ENCODE measurements at regions not wholly inside any gene's neighbourhood (a gene's known extent, or its start where the extent isn't known, plus 50 kb on each side); places are given as distances from the start of the nearest gene placed in this dataset.

- Histone ChIP-seq H4K20me1 (ENCODE audit: insufficient read depth) (no peaks in the 10 kb centered on the region), H2AFZ (ENCODE audit: low read depth, low read length, poor library complexity, severe bottlenecking) (no peak overlapping the region), H3K36me3 (ENCODE audit: control insufficient read depth in 1 of 2, insufficient read depth in 2 of 2, low read length in 2 of 2) (no peaks in the 10 kb centered on the region), H3K9me3 (ENCODE audit: control insufficient read depth in 1 of 2, insufficient read depth in 1 of 2, low read depth in 1 of 2, low read length in 2 of 2) (no peaks in the 10 kb centered on the region), H3K4me1 (ENCODE audit: control insufficient read depth in 1 of 2, insufficient read depth in 2 of 2, low read length in 2 of 2) (no peaks in the 10 kb centered on the region; a peak in 1 of 4 replicates), H3K9ac (ENCODE audit: low read length) (no peak overlapping the region), H3K4me3 (replicated peaks in 1 of 2; ENCODE audit: low read depth in 1 of 2, low read length in 2 of 2) (no peak overlapping the region), H3K79me2 (ENCODE audit: insufficient read depth, low read length) (no peaks in the 10 kb centered on the region), H3K9me2 (ENCODE audit: insufficient read depth) (no peaks in the 10 kb centered on the region), H3K27me3 (ENCODE audit: insufficient read depth, low read length) (no peaks in the 10 kb centered on the region), H3K4me2 (ENCODE audit: low read length) (peak overlapping the region; percentile 24; the same call in 1 of the 2 replicates), H3K27ac (ENCODE audit: low read depth, low read length) (no peak overlapping the region)
- ChIA-PET POLR2A (no interaction called here), RAD21 (ENCODE audit: low non-redundant PET in 1 of 2, low total read pairs in 2 of 2, uncharacterized antibody in 2 of 2, unreplicated experiment in 2 of 2) (no interaction called here), CTCF (no interaction called here)
- ATAC-seq (no peak), DNase-seq (ENCODE audit: low read depth, low spot score) (no peak)
- no peak for TF ChIP-seq MAX (IDR thresholded peaks at IDR 0.05)
- TF ChIP-seq RAD21 (IDR thresholded peaks at IDR 0.05; ENCODE audit: low read depth): no peak
- TF ChIP-seq SIN3A (IDR thresholded peaks at IDR 0.05; ENCODE audit: low read depth): no peak
- no peak for TF ChIP-seq ZNF274 (IDR thresholded peaks at IDR 0.05; ENCODE audit: low read depth, low read length)
- TF ChIP-seq YY1 (IDR thresholded peaks at IDR 0.05; ENCODE audit: extremely low read depth, insufficient replicate concordance, low read depth, low read length): no peak
- TF ChIP-seq EZH2 (IDR thresholded peaks at IDR 0.05): no peak
- TF ChIP-seq TCF7L2 (IDR thresholded peaks at IDR 0.05; ENCODE audit: borderline replicate concordance, extremely low read depth, insufficient read depth, insufficient read length): no peak
- no peak for TF ChIP-seq CBX3 (IDR thresholded peaks at IDR 0.05; ENCODE audit: low read depth)
- BruUV-seq (replicated peaks): no TSS peak
- intact Hi-C loops (cut with micrococcal nuclease): no loop called here
Observed at GRCh38 chr12:18165889-18166288, 75.9 kb upstream of the RERGL start.

GRCh38 chr12:18165422-18165871 lies 75.5 kb upstream of the RERGL start:
- no peaks in the 10 kb centered on the region for H3K79me2 ChIP-seq (ENCODE audit: insufficient read depth, low read length)
- H3K9ac ChIP-seq (ENCODE audit: low read length): no peak overlapping the region
- no peak overlapping the region for H2AFZ ChIP-seq (ENCODE audit: low read depth, low read length, poor library complexity, severe bottlenecking)
- H3K9me2 ChIP-seq (ENCODE audit: insufficient read depth): no peaks in the 10 kb centered on the region
- ChIA-PET CTCF (no interaction called here), RAD21 (ENCODE audit: low non-redundant PET in 1 of 2, low total read pairs in 2 of 2, uncharacterized antibody in 2 of 2, unreplicated experiment in 2 of 2) (no interaction called here), POLR2A (no interaction called here)
- H3K36me3 ChIP-seq (ENCODE audit: control insufficient read depth in 1 of 2, insufficient read depth in 2 of 2, low read length in 2 of 2): no peaks in the 10 kb centered on the region
- intact Hi-C loops (cut with micrococcal nuclease): no loop called here
- no peak overlapping the region for H3K27ac ChIP-seq (ENCODE audit: low read depth, low read length)
- ATAC-seq: no peak
- BruUV-seq (replicated peaks): no TSS peak
- H3K9me3 ChIP-seq (ENCODE audit: control insufficient read depth in 1 of 2, insufficient read depth in 1 of 2, low read depth in 1 of 2, low read length in 2 of 2): no peaks in the 10 kb centered on the region
- H3K27me3 ChIP-seq (ENCODE audit: insufficient read depth, low read length): no peaks in the 10 kb centered on the region
- H3K4me1 ChIP-seq (ENCODE audit: control insufficient read depth in 1 of 2, insufficient read depth in 2 of 2, low read length in 2 of 2): no peaks in the 10 kb centered on the region; a peak in 1 of 4 replicates
- peak overlapping the region; percentile 24; the same call in 1 of the 2 replicates for H3K4me2 ChIP-seq (ENCODE audit: low read length)
- H4K20me1 ChIP-seq (ENCODE audit: insufficient read depth): no peaks in the 10 kb centered on the region
- no peak for DNase-seq (ENCODE audit: low read depth, low spot score)
- no peak overlapping the region for H3K4me3 ChIP-seq (replicated peaks in 1 of 2; ENCODE audit: low read depth in 1 of 2, low read length in 2 of 2)
- no peak for TF ChIP-seq ZNF274 (IDR thresholded peaks at IDR 0.05; ENCODE audit: low read depth, low read length)
- TF ChIP-seq FOSL1 (IDR thresholded peaks at IDR 0.05; ENCODE audit: low read depth): no peak
- no peak for TF ChIP-seq SP1 (IDR thresholded peaks at IDR 0.05; ENCODE audit: low read depth)
- no peak for TF ChIP-seq POLR2AphosphoS5 (IDR thresholded peaks at IDR 0.05; ENCODE audit: low read depth, low read length)
- no peak for TF ChIP-seq ZBTB33 (IDR thresholded peaks at IDR 0.05; ENCODE audit: extremely low read depth, insufficient replicate concordance, low read length)
- no peak for TF ChIP-seq CBX3 (IDR thresholded peaks at IDR 0.05; ENCODE audit: low read depth)
- TF ChIP-seq ATF3 (IDR thresholded peaks at IDR 0.05): no peak
- no peak for TF ChIP-seq EZH2 (IDR thresholded peaks at IDR 0.05)
- no peak for TF ChIP-seq SRF (IDR thresholded peaks at IDR 0.05; ENCODE audit: low read depth)
- no peak for TF ChIP-seq EGR1 (IDR thresholded peaks at IDR 0.05; ENCODE audit: low read depth)
- no peak for TF ChIP-seq POLR2A (IDR thresholded peaks at IDR 0.05; ENCODE audit: borderline replicate concordance, extremely low read depth, insufficient read depth, insufficient read length)
- TF ChIP-seq JUND (IDR thresholded peaks at IDR 0.05): no peak
- no peak for TF ChIP-seq CTCF (IDR thresholded peaks at IDR 0.05 in 2 of 3, conservative IDR thresholded peaks at IDR 0.05 in 1 of 3; ENCODE audit: borderline replicate concordance in 1 of 3, insufficient read depth in 1 of 3, low read depth in 2 of 3, low read length in 2 of 3)
- TF ChIP-seq CEBPB (IDR thresholded peaks at IDR 0.05; ENCODE audit: low read depth): no peak
- TF ChIP-seq RAD21 (IDR thresholded peaks at IDR 0.05; ENCODE audit: low read depth): no peak
